Cardiac muscle cell (in vitro differentiated cells and primary cell): ENCODE measurements at regions not wholly inside any gene's neighbourhood (a gene's known extent, or its start where the extent isn't known, plus 50 kb on each side); places are given as distances from the start of the nearest gene placed in this dataset.
"Not testable (repeated sequence)": the region's sequence is repeated elsewhere in the genome, so short reads cannot be mapped to it uniquely, and the experiment has no call there.

Experiments used
- DNase-seq, 2 donors: peaks; one replicate each; pipeline versions ENCODE4 v3.0.0 to v3.0.0-alpha.2; 2010 to 2017; ENCODE audit warnings: low read depth in 1 of 2, low spot score in 1 of 2
- H3K27ac ChIP-seq: fragments of 200-600 bp; sonication (generic); 2 replicates; pipeline ENCODE4 v1.5.1; 2016
- H3K27me3 ChIP-seq: fragments of 200-600 bp; sonication (generic); 2 replicates; pipeline ENCODE4 v1.6.0; 2016; ENCODE audit warnings: control low read depth
- H3K36me3 ChIP-seq: fragments of 200-600 bp; sonication (generic); 2 replicates; pipeline ENCODE4 v1.5.1; 2016; ENCODE audit warnings: control low read depth
- H3K4me1 ChIP-seq: fragments of 200-600 bp; sonication (generic); 2 replicates; pipeline ENCODE4 v1.8.1; 2017; ENCODE audit warnings: low read depth, mild to moderate bottlenecking, mixed run types
- H3K4me3 ChIP-seq: fragments of 200-600 bp; sonication (generic); 2 replicates; pipeline ENCODE4 v1.5.1; 2016; ENCODE audit warnings: mild to moderate bottlenecking
- H3K9me3 ChIP-seq: fragments of 200-600 bp; sonication (generic); 2 replicates; pipeline ENCODE4 v1.5.1; 2017; ENCODE audit warnings: low read depth, mild to moderate bottlenecking, control low read depth
- CTCF ChIP-seq: IDR thresholded peaks from 2 replicates; pipeline ENCODE4 v1.5.1; 2012; ENCODE audit warnings: low read depth, mild to moderate bottlenecking, low read length

GRCh38 chr3:23130406-23130805 is 72.7 kb upstream of the UBE2E2 start:
- H3K36me3 ChIP-seq, result no peaks in the 10 kb centered on the region
- no peak for DNase-seq
- no peaks in the 10 kb centered on the region for H3K27me3 ChIP-seq
- H3K27ac ChIP-seq, result no peak overlapping the region
- peaks cover 15% of the 10 kb centered on the region for H3K4me1 ChIP-seq
- H3K9me3 ChIP-seq, result no peaks in the 10 kb centered on the region
- no peak overlapping the region for H3K4me3 ChIP-seq
- TF ChIP-seq CTCF, result no peak

GRCh38 chr3:23135026-23135785 is 67.9 kb upstream of the UBE2E2 start:
- TF ChIP-seq CTCF, result no peak
- H3K36me3 ChIP-seq, result no peaks in the 10 kb centered on the region
- H3K9me3 ChIP-seq, result no peaks in the 10 kb centered on the region

GRCh38 chr3:23136054-23136453 is 67.1 kb upstream of the UBE2E2 start:
- no peak for DNase-seq
- no peak for TF ChIP-seq CTCF
- no peaks in the 10 kb centered on the region for H3K27me3 ChIP-seq
- no peak overlapping the region for H3K27ac ChIP-seq
- no peaks in the 10 kb centered on the region for H3K36me3 ChIP-seq
- H3K4me1 ChIP-seq, result no peaks in the 10 kb centered on the region
- H3K9me3 ChIP-seq, result no peaks in the 10 kb centered on the region
- no peak overlapping the region for H3K4me3 ChIP-seq

More at GRCh38 chr3:23135026-23135785, 67.9 kb upstream of the UBE2E2 start:
- Histone ChIP-seq H3K4me1 (no peaks in the 10 kb centered on the region), H3K27ac (no peak overlapping the region), H3K27me3 (no peaks in the 10 kb centered on the region), H3K4me3 (no peak overlapping the region)
- DNase-seq, result no peak

- not testable (repeated sequence) for H3K4me3 ChIP-seq, H3K36me3 ChIP-seq, H3K9me3 ChIP-seq, H3K27me3 ChIP-seq, DNase-seq, H3K27ac ChIP-seq, H3K4me1 ChIP-seq
Observed at GRCh38 chr3:23144051-23144450, 59.1 kb upstream of the UBE2E2 start.

GRCh38 chr3:23146163-23146562 is 57.0 kb upstream of the UBE2E2 start:
- Histone ChIP-seq H3K9me3 (no peaks in the 10 kb centered on the region), H3K36me3 (no peaks in the 10 kb centered on the region), H3K4me1 (no peaks in the 10 kb centered on the region), H3K4me3 (no peak overlapping the region), H3K27me3 (no peaks in the 10 kb centered on the region), H3K27ac (no peak overlapping the region)
- no peak for TF ChIP-seq CTCF
- no peak for DNase-seq

GRCh38 chr3:23152989-23153388 is 50.1 kb upstream of the UBE2E2 start:
- Histone ChIP-seq H3K9me3 (no peaks in the 10 kb centered on the region), H3K4me3 (no peak overlapping the region), H3K27me3 (no peaks in the 10 kb centered on the region), H3K36me3 (no peaks in the 10 kb centered on the region), H3K4me1 (no peaks in the 10 kb centered on the region), H3K27ac (no peak overlapping the region)
- no peak for DNase-seq
- TF ChIP-seq CTCF, result no peak
